HuH-7.5 (cell line): ENCODE measurements at regions not wholly inside any gene's neighbourhood (a gene's known extent, or its start where the extent isn't known, plus 50 kb on each side); places are given as distances from the start of the nearest gene placed in this dataset.
A peak's percentile ranks its signal among the peaks of the same experiment; 100 is the strongest.

Source experiments
- DNase-seq: peaks from one replicate; pipeline ENCODE4 v3.0.0; 2011; ENCODE audit warnings: low spot score

GRCh38 chr2:155151945-155152344 is 453.4 kb downstream of the KCNJ3 start:
- DNase-seq, result no peak

GRCh38 chr2:155151472-155151871 is 453.0 kb downstream of the KCNJ3 start:
- DNase-seq, result no peak

- no peak for DNase-seq
These were observed 447.3 kb downstream of the KCNJ3 start for GRCh38 chr2:155145758-155146229.

GRCh38 chr2:155141418-155141817 is 442.9 kb downstream of the KCNJ3 start:
- DNase-seq, result no peak

- DNase-seq, result no peak
These were observed 427.2 kb downstream of the KCNJ3 start for GRCh38 chr2:155125585-155126230.

- no peak for DNase-seq
These were observed 417.4 kb downstream of the KCNJ3 start for GRCh38 chr2:155115846-155116245.

GRCh38 chr2:155111070-155111469 is 412.6 kb downstream of the KCNJ3 start:
- no peak for DNase-seq

- DNase-seq, result no peak
These were observed 411.0 kb downstream of the KCNJ3 start for GRCh38 chr2:155109527-155109926.

GRCh38 chr2:155100261-155100660 is 401.8 kb downstream of the KCNJ3 start:
- DNase-seq, result no peak

GRCh38 chr2:155099784-155100183 is 401.3 kb downstream of the KCNJ3 start:
- no peak for DNase-seq

GRCh38 chr2:155095613-155096012 is 397.1 kb downstream of the KCNJ3 start:
- DNase-seq, result no peak

GRCh38 chr2:155080373-155080772 is 381.9 kb downstream of the KCNJ3 start:
- DNase-seq, result peak; percentile 6

GRCh38 chr2:155070489-155070888 is 372.0 kb downstream of the KCNJ3 start:
- no peak for DNase-seq

- no peak for DNase-seq
These were observed 364.4 kb downstream of the KCNJ3 start for GRCh38 chr2:155062922-155063258.

- DNase-seq, result no peak
These were observed 363.9 kb downstream of the KCNJ3 start for GRCh38 chr2:155062250-155062921.

- no peak for DNase-seq
These were observed 362.4 kb downstream of the KCNJ3 start for GRCh38 chr2:155060896-155061295.

GRCh38 chr2:155054712-155055111 is 356.2 kb downstream of the KCNJ3 start:
- DNase-seq, result no peak

- DNase-seq, result no peak
These were observed 344.6 kb downstream of the KCNJ3 start for GRCh38 chr2:155043097-155043496.

- DNase-seq, result no peak
These were observed 336.8 kb downstream of the KCNJ3 start for GRCh38 chr2:155035308-155035707.

GRCh38 chr2:155033652-155034051 is 335.2 kb downstream of the KCNJ3 start:
- DNase-seq, result no peak

GRCh38 chr2:155030296-155030695 is 331.8 kb downstream of the KCNJ3 start:
- no peak for DNase-seq

GRCh38 chr2:155026651-155027174 is 328.2 kb downstream of the KCNJ3 start:
- no peak for DNase-seq

GRCh38 chr2:155023674-155024073 is 325.2 kb downstream of the KCNJ3 start:
- no peak for DNase-seq

- DNase-seq, result no peak
These were observed 324.0 kb downstream of the KCNJ3 start for GRCh38 chr2:155022531-155022930.
